Duodenal mucosa (tissue), 2 donors: ENCODE measurements at regions not wholly inside any gene's neighbourhood (a gene's known extent, or its start where the extent isn't known, plus 50 kb on each side); places are given as distances from the start of the nearest gene placed in this dataset.

Source experiments
- H3K27ac ChIP-seq: one replicate; pipeline ENCODE4 v1.7.0; 2013; ENCODE audit warnings: low read depth, low read length
- H3K27me3 ChIP-seq, 2 donors: one replicate each; pipeline ENCODE4 v1.7.0; 2013; ENCODE audit warnings: low read length in 2 of 2, control low read depth in 1 of 2; ENCODE audit not compliant: insufficient read depth in 2 of 2, control insufficient read depth in 1 of 2
- H3K36me3 ChIP-seq, 2 donors: one replicate each; pipeline ENCODE4 v1.7.0; 2013; ENCODE audit warnings: low read length in 2 of 2, control low read depth in 1 of 2; ENCODE audit not compliant: insufficient read depth in 2 of 2, control insufficient read depth in 1 of 2
- H3K4me1 ChIP-seq, 2 donors: one replicate each; pipeline ENCODE4 v1.7.0; 2013; ENCODE audit warnings: low read length in 2 of 2, control low read depth in 1 of 2; ENCODE audit not compliant: insufficient read depth in 2 of 2, control insufficient read depth in 1 of 2
- H3K4me3 ChIP-seq, 2 donors: one replicate each; pipeline ENCODE4 v1.7.0; 2013; ENCODE audit warnings: low read length in 2 of 2, low read depth in 1 of 2
- H3K9ac ChIP-seq, 2 donors: one replicate each; pipeline ENCODE4 v1.7.0; 2013; ENCODE audit warnings: low read length in 2 of 2, low read depth in 1 of 2
- H3K9me3 ChIP-seq, 2 donors: one replicate each; pipeline ENCODE4 v1.7.0; 2013; ENCODE audit warnings: low read length in 2 of 2, control low read depth in 1 of 2; ENCODE audit not compliant: control insufficient read depth in 1 of 2

DNA sequence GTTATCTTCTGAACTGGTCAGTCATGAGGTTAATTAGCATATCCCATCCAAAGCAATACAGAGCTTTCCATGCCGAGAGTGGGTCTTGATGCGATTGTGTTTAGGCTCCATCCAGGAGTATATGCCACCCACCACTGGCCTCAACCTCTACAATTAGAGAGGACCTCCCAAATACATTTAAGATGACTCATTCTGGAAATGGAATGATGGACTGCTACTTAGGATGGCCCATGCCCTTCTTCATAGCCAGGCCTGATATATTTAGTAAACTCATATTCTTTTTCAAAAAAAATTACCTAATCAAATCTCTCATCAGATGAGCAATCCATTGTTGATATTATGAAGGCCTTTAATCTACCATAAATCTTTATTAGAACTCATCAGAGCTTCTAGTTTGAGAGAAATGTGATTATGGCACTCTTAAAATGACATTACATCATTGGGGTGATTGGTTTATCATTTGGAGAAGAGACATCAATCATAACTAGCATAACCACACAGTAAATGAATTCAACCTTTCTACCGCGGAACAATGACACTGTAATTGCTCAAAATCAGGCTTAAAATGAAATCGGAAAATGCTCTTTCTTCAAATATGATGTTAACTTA, 414.2 kb upstream of the WWC1 start:
- H3K27ac ChIP-seq, result no peak overlapping the region
- H3K36me3 ChIP-seq, result no peaks in the 10 kb centered on the region

DNA sequence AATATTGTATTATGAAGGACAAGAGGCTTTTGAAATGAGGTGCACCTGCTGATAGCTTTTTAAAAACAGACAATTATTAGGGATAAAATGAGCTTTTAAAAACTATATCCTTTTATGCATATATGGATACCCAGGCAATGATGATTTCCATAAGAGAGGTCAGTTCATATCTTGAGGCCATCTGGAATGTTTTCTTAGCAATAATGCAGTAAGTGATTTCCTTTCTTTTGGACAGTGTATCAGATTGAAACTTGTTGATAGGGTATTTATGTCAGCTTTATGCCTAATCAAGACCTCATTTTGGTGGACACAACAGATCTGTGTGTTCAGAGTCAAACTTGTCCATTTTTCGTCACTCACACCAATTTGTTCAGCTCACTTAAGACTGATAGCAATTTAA, 413.5 kb upstream of the WWC1 start:
- Histone ChIP-seq H3K36me3 (no peaks in the 10 kb centered on the region), H3K27ac (no peak overlapping the region), H3K27me3 (no peaks in the 10 kb centered on the region), H3K9ac (no peak overlapping the region), H3K4me3 (no peak overlapping the region), H3K9me3 (no peaks in the 10 kb centered on the region), H3K4me1 (no peaks in the 10 kb centered on the region)

More for the DNA sequence above, 414.2 kb upstream of the WWC1 start:
- Histone ChIP-seq H3K27me3 (no peaks in the 10 kb centered on the region), H3K9ac (no peak overlapping the region), H3K4me1 (no peaks in the 10 kb centered on the region), H3K4me3 (no peak overlapping the region), H3K9me3 (no peaks in the 10 kb centered on the region)

GRCh38 chr5:167880420-167880819, 411.0 kb upstream of the WWC1 start:
- H3K36me3 ChIP-seq, result no peaks in the 10 kb centered on the region
- H3K27me3 ChIP-seq, result no peaks in the 10 kb centered on the region
- no peak overlapping the region for H3K9ac ChIP-seq
- no peak overlapping the region for H3K4me3 ChIP-seq
- H3K4me1 ChIP-seq, result no peaks in the 10 kb centered on the region
- H3K9me3 ChIP-seq, result no peaks in the 10 kb centered on the region
- H3K27ac ChIP-seq, result no peak overlapping the region

GRCh38 chr5:167881041-167881440, 410.4 kb upstream of the WWC1 start:
- Histone ChIP-seq H3K9me3 (no peaks in the 10 kb centered on the region), H3K9ac (no peak overlapping the region), H3K36me3 (no peaks in the 10 kb centered on the region)

DNA sequence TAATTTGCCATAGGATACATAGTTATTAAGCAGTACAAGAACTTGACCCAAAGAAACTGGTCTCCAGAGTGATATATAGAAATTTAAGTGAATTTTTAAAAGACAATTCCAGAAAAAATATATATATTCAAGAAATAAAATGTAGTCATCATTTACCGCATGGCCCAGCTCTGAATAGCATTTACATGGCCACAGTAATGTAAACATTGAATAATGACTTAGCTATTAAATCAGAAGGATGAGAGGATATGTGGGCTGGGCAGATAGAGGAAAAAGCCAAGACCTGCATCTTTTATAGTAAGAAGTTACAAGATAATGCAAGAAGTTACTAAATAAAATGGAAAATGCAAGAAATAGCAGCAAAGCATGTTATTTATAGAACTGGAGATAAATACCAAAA, 405.2 kb upstream of the WWC1 start:
- Histone ChIP-seq H3K36me3 (no peaks in the 10 kb centered on the region), H3K9me3 (no peaks in the 10 kb centered on the region), H3K27ac (no peak overlapping the region), H3K27me3 (no peaks in the 10 kb centered on the region), H3K4me1 (no peaks in the 10 kb centered on the region), H3K9ac (no peak overlapping the region), H3K4me3 (no peak overlapping the region)

More at GRCh38 chr5:167881041-167881440, 410.4 kb upstream of the WWC1 start:
- H3K27ac ChIP-seq, result no peak overlapping the region
- no peaks in the 10 kb centered on the region for H3K27me3 ChIP-seq
- H3K4me1 ChIP-seq, result no peaks in the 10 kb centered on the region
- no peak overlapping the region for H3K4me3 ChIP-seq

GRCh38 chr5:167888393-167888792, 403.1 kb upstream of the WWC1 start:
- Histone ChIP-seq H3K27me3 (no peaks in the 10 kb centered on the region), H3K9ac (no peak overlapping the region), H3K4me1 (no peaks in the 10 kb centered on the region), H3K9me3 (no peaks in the 10 kb centered on the region), H3K36me3 (no peaks in the 10 kb centered on the region), H3K27ac (no peak overlapping the region), H3K4me3 (no peak overlapping the region)

GRCh38 chr5:167889276-167889675, 402.2 kb upstream of the WWC1 start:
- Histone ChIP-seq H3K27ac (no peak overlapping the region), H3K27me3 (no peaks in the 10 kb centered on the region), H3K9ac (no peak overlapping the region), H3K9me3 (no peaks in the 10 kb centered on the region), H3K4me1 (no peaks in the 10 kb centered on the region), H3K36me3 (no peaks in the 10 kb centered on the region), H3K4me3 (no peak overlapping the region)

- Histone ChIP-seq H3K4me1 (no peaks in the 10 kb centered on the region), H3K9ac (no peak overlapping the region), H3K9me3 (no peaks in the 10 kb centered on the region), H3K4me3 (no peak overlapping the region), H3K36me3 (no peaks in the 10 kb centered on the region), H3K27me3 (no peaks in the 10 kb centered on the region), H3K27ac (no peak overlapping the region)
Measured at GRCh38 chr5:167892352-167893115, 398.9 kb upstream of the WWC1 start.

GRCh38 chr5:167893271-167893670, 398.2 kb upstream of the WWC1 start:
- Histone ChIP-seq H3K4me3 (no peak overlapping the region), H3K4me1 (no peaks in the 10 kb centered on the region), H3K9ac (no peak overlapping the region), H3K27ac (no peak overlapping the region), H3K36me3 (no peaks in the 10 kb centered on the region), H3K27me3 (no peaks in the 10 kb centered on the region), H3K9me3 (no peaks in the 10 kb centered on the region)

GRCh38 chr5:167894631-167895472, 396.6 kb upstream of the WWC1 start:
- H3K9ac ChIP-seq, result no peak overlapping the region
- H3K27me3 ChIP-seq, result no peaks in the 10 kb centered on the region
- H3K27ac ChIP-seq, result no peak overlapping the region
- no peaks in the 10 kb centered on the region for H3K4me1 ChIP-seq
- no peaks in the 10 kb centered on the region for H3K36me3 ChIP-seq
- no peaks in the 10 kb centered on the region for H3K9me3 ChIP-seq
- H3K4me3 ChIP-seq, result no peak overlapping the region
